PC-9 (cell line): ENCODE measurements at regions not wholly inside any gene's neighbourhood (a gene's known extent, or its start where the extent isn't known, plus 50 kb on each side); places are given as distances from the start of the nearest gene placed in this dataset.

Source experiments
- BruUV-seq: library from RNA; stranded (reverse); fragments of 400-500 nt; replicated peaks from 2 replicates; lab custom pipeline; 2021; lab: Mats Ljungman, UMichigan
- CTCF ChIA-PET: fragments of 300-600 bp; sonication (Branson Sonifier 250); formaldehyde crosslinking; loops from one replicate; lab custom pipeline; 2022; ENCODE audit warnings: antibody characterized with exemption; lab: Charles Lee
- POLR2A ChIA-PET: fragments of 300-600 bp; sonication (Branson Sonifier 250); formaldehyde crosslinking; loops from one replicate; lab custom pipeline; 2022; ENCODE audit warnings: antibody characterized with exemption; ENCODE audit not compliant: unreplicated experiment; lab: Charles Lee
- DNase-seq, 2 experiments: peaks; one replicate each; pipeline versions ENCODE4 v3.0.0 to v3.0.0-alpha.2; 2015 to 2022; ENCODE audit warnings: mixed read lengths in 1 of 2
- H2AFZ ChIP-seq: fragments of 200-600 bp; sonication (generic); 2 replicates; pipeline ENCODE4 v1.8.1; 2017; ENCODE audit warnings: antibody characterized with exemption
- H3F3A ChIP-seq: fragments of 200-600 bp; sonication (generic); 2 replicates; pipeline ENCODE4 v1.8.1; 2017; ENCODE audit warnings: antibody characterized with exemption, mild to moderate bottlenecking, low read depth; ENCODE audit not compliant: insufficient read depth
- H3K27ac ChIP-seq: fragments of 200-600 bp; sonication (generic); 2 replicates; pipeline ENCODE4 v1.6.1; 2016; ENCODE audit warnings: mixed run types
- H3K27me3 ChIP-seq: fragments of 200-600 bp; sonication (generic); 2 replicates; pipeline ENCODE4 v1.6.1; 2016; ENCODE audit warnings: low read depth, mixed run types; ENCODE audit not compliant: insufficient read depth
- H3K36me3 ChIP-seq: fragments of 200-600 bp; sonication (generic); 2 replicates; pipeline ENCODE4 v1.6.1; 2016; ENCODE audit warnings: low read depth, mixed run types
- H3K4me1 ChIP-seq: fragments of 200-600 bp; sonication (generic); replicated peaks from 2 replicates; pipeline ENCODE4 v1.6.1; 2016; ENCODE audit warnings: mixed run types; ENCODE audit not compliant: insufficient read depth
- H3K4me2 ChIP-seq: fragments of 200-600 bp; sonication (generic); 2 replicates; pipeline ENCODE4 v1.6.1; 2017; ENCODE audit warnings: mixed run types
- H3K4me3 ChIP-seq: fragments of 200-600 bp; sonication (generic); 2 replicates; pipeline ENCODE4 v1.6.1; 2016; ENCODE audit warnings: mixed run types
- H3K79me2 ChIP-seq: fragments of 200-600 bp; sonication (generic); 2 replicates; pipeline ENCODE4 v1.6.1; 2017; ENCODE audit warnings: low read depth, mixed run types
- H3K9me2 ChIP-seq: fragments of 200-600 bp; sonication (generic); 2 replicates; pipeline ENCODE4 v1.8.1; 2017; ENCODE audit warnings: mild to moderate bottlenecking; ENCODE audit not compliant: insufficient read depth
- H3K9me3 ChIP-seq: fragments of 200-600 bp; sonication (generic); 2 replicates; pipeline ENCODE4 v1.8.1; 2016; ENCODE audit warnings: low read depth; ENCODE audit not compliant: insufficient read depth
- H4K20me1 ChIP-seq: fragments of 200-600 bp; sonication (generic); 2 replicates; pipeline ENCODE4 v1.8.1; 2017; ENCODE audit not compliant: insufficient read depth
- CTCF ChIP-seq: fragments of 200-600 bp; sonication (generic); conservative IDR thresholded peaks from 2 replicates; pipeline ENCODE4 v1.6.1; 2017; ENCODE audit warnings: mixed run types, antibody characterized with exemption, mild to moderate bottlenecking, moderate library complexity
- EZH2 ChIP-seq: fragments of 200-600 bp; sonication (generic); IDR thresholded peaks from 2 replicates; pipeline ENCODE4 v1.8.0; 2017; ENCODE audit warnings: antibody characterized with exemption, low read depth
- intact Hi-C: fragments of 100-400 bp; cut with micrococcal nuclease; formaldehyde crosslinking; loops from one replicate; pipeline ENCODE4 v1.10.0; 2022; ENCODE audit not compliant: unreplicated experiment

- ChIA-PET POLR2A (no interaction called here), CTCF (no interaction called here)
- H3K27me3 ChIP-seq = no peaks in the 10 kb centered on the region
- no TSS peak for BruUV-seq
- no peaks in the 10 kb centered on the region for H3K4me1 ChIP-seq
- H3K27ac ChIP-seq = no peak overlapping the region
- no peaks in the 10 kb centered on the region for H3F3A ChIP-seq
- H3K9me2 ChIP-seq = no peaks in the 10 kb centered on the region
- no peak overlapping the region for H2AFZ ChIP-seq
- H3K36me3 ChIP-seq = no peaks in the 10 kb centered on the region
- H3K4me2 ChIP-seq = no peak overlapping the region
- no peaks in the 10 kb centered on the region for H4K20me1 ChIP-seq
- no peak for DNase-seq
- H3K9me3 ChIP-seq = no peaks in the 10 kb centered on the region
- TF ChIP-seq EZH2 (no peak), CTCF (no peak)
- H3K4me3 ChIP-seq = no peak overlapping the region
- intact Hi-C loops = no loop called here
- no peaks in the 10 kb centered on the region for H3K79me2 ChIP-seq
These were observed 52.5 kb upstream of the SPTBN1 start for GRCh38 chr2:54403512-54404238.

GRCh38 chr2:54404270-54404669 lies 51.9 kb upstream of the SPTBN1 start:
- no peak overlapping the region; the same call in 1 of the 2 replicates for H2AFZ ChIP-seq
- no peaks in the 10 kb centered on the region for H3K9me3 ChIP-seq
- H3K4me1 ChIP-seq = no peaks in the 10 kb centered on the region
- intact Hi-C loops = no loop called here
- H3K9me2 ChIP-seq = no peaks in the 10 kb centered on the region
- ChIA-PET CTCF (no interaction called here), POLR2A (no interaction called here)
- TF ChIP-seq EZH2 (no peak), CTCF (no peak)
- H3K4me2 ChIP-seq = no peak overlapping the region
- no peaks in the 10 kb centered on the region for H3K79me2 ChIP-seq
- no peaks in the 10 kb centered on the region for H3K36me3 ChIP-seq
- no TSS peak for BruUV-seq
- H4K20me1 ChIP-seq = no peaks in the 10 kb centered on the region
- H3K4me3 ChIP-seq = no peak overlapping the region
- H3K27ac ChIP-seq = no peak overlapping the region
- no peaks in the 10 kb centered on the region for H3F3A ChIP-seq
- H3K27me3 ChIP-seq = no peaks in the 10 kb centered on the region
- DNase-seq = no peak

GRCh38 chr2:54406031-54406430 lies 50.1 kb upstream of the SPTBN1 start:
- intact Hi-C loops = no loop called here
- no peaks in the 10 kb centered on the region for H3K79me2 ChIP-seq
- no peaks in the 10 kb centered on the region for H3K4me1 ChIP-seq
- no peak for DNase-seq
- no peaks in the 10 kb centered on the region for H3K27me3 ChIP-seq
- H3K9me2 ChIP-seq = no peaks in the 10 kb centered on the region; the same call in 1 of the 2 replicates
- no peak overlapping the region for H3K4me3 ChIP-seq
- ChIA-PET CTCF (no interaction called here), POLR2A (no interaction called here)
- TF ChIP-seq CTCF (no peak), EZH2 (no peak)
- H3K36me3 ChIP-seq = no peaks in the 10 kb centered on the region
- no peak overlapping the region for H3K27ac ChIP-seq
- H3F3A ChIP-seq = no peaks in the 10 kb centered on the region
- no peak overlapping the region for H3K4me2 ChIP-seq
- peak overlapping the region; percentile 50; the same call in 1 of the 2 replicates for H2AFZ ChIP-seq
- BruUV-seq = no TSS peak
- H3K9me3 ChIP-seq = no peaks in the 10 kb centered on the region
- no peaks in the 10 kb centered on the region for H4K20me1 ChIP-seq
